Lung (tissue), 12 donors: ENCODE measurements at regions not wholly inside any gene's neighbourhood (a gene's known extent, or its start where the extent isn't known, plus 50 kb on each side); places are given as distances from the start of the nearest gene placed in this dataset. TPM values are rescaled to one million over a fixed set of nuclear protein-coding genes. Genes with fewer than 3 reads are reported as not detected.

ENCODE experiments used
- ATAC-seq: fragments of 200-7000 bp; cut with Tn5 transposase; one replicate; pipeline ENCODE4 v1.9.1; 2020; ENCODE audit warnings: moderate number of reproducible peaks; ENCODE audit not compliant: insufficient read depth, low FRiP score
- DNase-seq, 3 donors: peaks; one replicate each; pipeline ENCODE4 v3.0.0-alpha.2; 2013 to 2017
- H3K27ac ChIP-seq, 2 donors: one replicate each; pipeline ENCODE4 v1.5.1; 2013; ENCODE audit warnings: mild to moderate bottlenecking in 2 of 2, moderate library complexity in 2 of 2, control low read depth in 1 of 2, inconsistent platforms in 1 of 2, low read depth in 1 of 2, low read length in 1 of 2
- H3K27me3 ChIP-seq, 3 donors: one replicate each; pipeline ENCODE4 v1.5.1; 2013; ENCODE audit warnings: low read length in 2 of 3; ENCODE audit not compliant: control insufficient read depth in 3 of 3, insufficient read depth in 3 of 3
- H3K36me3 ChIP-seq, 4 donors: one replicate each; pipeline ENCODE4 v1.5.1; 2013; ENCODE audit warnings: low read length in 4 of 4, mild to moderate bottlenecking in 1 of 4, moderate library complexity in 1 of 4; ENCODE audit not compliant: control insufficient read depth in 4 of 4, insufficient read depth in 4 of 4
- H3K4me1 ChIP-seq, 5 donors: one replicate each; pipeline ENCODE4 v1.5.1; 2013; ENCODE audit warnings: low read length in 5 of 5, mild to moderate bottlenecking in 2 of 5, moderate library complexity in 1 of 5; ENCODE audit not compliant: control insufficient read depth in 5 of 5, insufficient read depth in 5 of 5
- H3K4me3 ChIP-seq: one replicate; pipeline ENCODE4 v1.5.1; 2013; ENCODE audit warnings: mild to moderate bottlenecking, control low read depth, moderate library complexity
- H3K9ac ChIP-seq, 2 donors: one replicate each; pipeline ENCODE4 v1.5.1; 2013; ENCODE audit warnings: low read length in 2 of 2, control low read depth in 1 of 2; ENCODE audit not compliant: insufficient read depth in 1 of 2
- H3K9me3 ChIP-seq, 4 donors: one replicate each; pipeline ENCODE4 v1.5.1; 2013; ENCODE audit warnings: low read length in 3 of 4, mild to moderate bottlenecking in 1 of 4, moderate library complexity in 1 of 4; ENCODE audit not compliant: control insufficient read depth in 4 of 4, insufficient read depth in 3 of 4
- WGBS, 2 donors: extraction: QIAGEN DNeasy Blood & Tissue Kit; methylation state at CpG; one replicate each; pipeline ENCODE4 v1.1.7; 2013; 5-methylcytosine and 5-hydroxymethylcytosine counted together
- small RNA-seq: library from RNA; depleted of rRNA; stranded (forward); fragments of <200 nt; gene quantifications from one replicate; pipeline ENCODE3, GENCODE V24; 2014; ENCODE audit warnings: low replicate concordance
- TF ChIP-seq, protein P1 (sequence below): IDR thresholded peaks from 2 replicates; pipeline ENCODE4 v1.5.1; 2012; ENCODE audit warnings: mild to moderate bottlenecking; ENCODE audit errors: control extremely low read depth, extremely low read depth
- donor health status: control.
- donor health status: control.
- donor health status: Bipolar disorder and iron deficiency.
- donor health status: healthy.
- donor health status: DM: yes; HTN: yes; CAD: no.

- Histone ChIP-seq H3K9me3 (no peaks in the 10 kb centered on the region), H3K36me3 (no peaks in the 10 kb centered on the region), H3K9ac (no peak overlapping the region), H3K27me3 (no peaks in the 10 kb centered on the region), H3K27ac (peak overlapping the region in 1 of 2 donors; percentile 33), H3K4me1 (peaks cover 0 to 23% (median 12%) of the 10 kb centered on the region in 5 donors), H3K4me3 (no peak overlapping the region)
- DNase-seq (peak in 1 of 3 donors; percentile 20), ATAC-seq (no peak)
- TF ChIP-seq, protein P1, sequence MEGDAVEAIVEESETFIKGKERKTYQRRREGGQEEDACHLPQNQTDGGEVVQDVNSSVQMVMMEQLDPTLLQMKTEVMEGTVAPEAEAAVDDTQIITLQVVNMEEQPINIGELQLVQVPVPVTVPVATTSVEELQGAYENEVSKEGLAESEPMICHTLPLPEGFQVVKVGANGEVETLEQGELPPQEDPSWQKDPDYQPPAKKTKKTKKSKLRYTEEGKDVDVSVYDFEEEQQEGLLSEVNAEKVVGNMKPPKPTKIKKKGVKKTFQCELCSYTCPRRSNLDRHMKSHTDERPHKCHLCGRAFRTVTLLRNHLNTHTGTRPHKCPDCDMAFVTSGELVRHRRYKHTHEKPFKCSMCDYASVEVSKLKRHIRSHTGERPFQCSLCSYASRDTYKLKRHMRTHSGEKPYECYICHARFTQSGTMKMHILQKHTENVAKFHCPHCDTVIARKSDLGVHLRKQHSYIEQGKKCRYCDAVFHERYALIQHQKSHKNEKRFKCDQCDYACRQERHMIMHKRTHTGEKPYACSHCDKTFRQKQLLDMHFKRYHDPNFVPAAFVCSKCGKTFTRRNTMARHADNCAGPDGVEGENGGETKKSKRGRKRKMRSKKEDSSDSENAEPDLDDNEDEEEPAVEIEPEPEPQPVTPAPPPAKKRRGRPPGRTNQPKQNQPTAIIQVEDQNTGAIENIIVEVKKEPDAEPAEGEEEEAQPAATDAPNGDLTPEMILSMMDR = no peak
- 71 to 73% methylated on average over 6 of the region's 6 CpGs for WGBS, 2 donors
Observed at GRCh38 chr7:13834328-13834761, 155.1 kb downstream of the ETV1 start.

- 87 to 89% methylated on average over 2 of the region's 2 CpGs for WGBS, 2 donors
- TF ChIP-seq, protein P1 = no peak
- Histone ChIP-seq H3K36me3 (no peaks in the 10 kb centered on the region), H3K27me3 (no peaks in the 10 kb centered on the region), H3K4me1 (peaks cover 0 to 16% (median 5%) of the 10 kb centered on the region in 5 donors), H3K4me3 (no peak overlapping the region), H3K9ac (no peak overlapping the region), H3K9me3 (no peaks in the 10 kb centered on the region), H3K27ac (no peak overlapping the region)
- no peak for DNase-seq
- ATAC-seq = no peak
Observed at GRCh38 chr7:13835442-13835841, 154.0 kb downstream of the ETV1 start.

DNA sequence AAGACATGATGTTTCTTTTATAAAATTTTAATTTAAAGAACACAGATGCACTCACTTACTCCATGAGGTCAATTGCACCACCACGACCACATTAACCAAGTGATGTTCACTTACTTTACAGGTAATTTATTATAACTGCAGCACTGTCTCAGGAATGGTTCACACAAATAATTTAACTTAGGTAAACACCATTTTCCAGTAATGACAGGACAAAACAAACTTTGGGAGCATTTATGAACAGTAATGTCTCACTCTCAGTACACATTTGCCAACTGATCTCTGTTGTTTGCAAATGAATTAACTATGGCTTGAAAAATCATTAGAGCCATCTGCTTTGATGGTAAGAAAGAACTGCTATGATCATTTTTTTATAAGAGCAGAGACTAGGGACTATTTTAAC is 150.4 kb downstream of the ETV1 start:
- TF ChIP-seq, protein P1 = no peak
- Histone ChIP-seq H3K27ac (no peak overlapping the region), H3K36me3 (no peaks in the 10 kb centered on the region), H3K9me3 (no peaks in the 10 kb centered on the region), H3K27me3 (no peaks in the 10 kb centered on the region), H3K9ac (no peak overlapping the region), H3K4me3 (no peak overlapping the region), H3K4me1 (peaks cover 0 to 8% (median 4%) of the 10 kb centered on the region in 5 donors)
- DNase-seq (no peak), ATAC-seq (no peak)
- WGBS, 2 donors = 73 to 88% methylated on average over 1 of the region's 1 CpG

Small RNA genes in the stretch of these regions (small RNA-seq; reads per million reads assigned to genes)
- not detected for gene RN7SKP228
